ENCODE measurements at regions not wholly inside any gene's neighbourhood (a gene's known extent, or its start where the extent isn't known, plus 50 kb on each side); places are given as distances from the start of the nearest gene placed in this dataset.
"Not testable (repeated sequence)": the region's sequence is repeated elsewhere in the genome, so short reads cannot be mapped to it uniquely, and the experiment has no call there.

- DNase-seq, result no peak
Observed at GRCh38 chr11:98456308-98456680, 564.5 kb upstream of the CNTN5 start.

GRCh38 chr11:98495016-98495415, 525.7 kb upstream of the CNTN5 start:
- DNase-seq, result no peak

DNA sequence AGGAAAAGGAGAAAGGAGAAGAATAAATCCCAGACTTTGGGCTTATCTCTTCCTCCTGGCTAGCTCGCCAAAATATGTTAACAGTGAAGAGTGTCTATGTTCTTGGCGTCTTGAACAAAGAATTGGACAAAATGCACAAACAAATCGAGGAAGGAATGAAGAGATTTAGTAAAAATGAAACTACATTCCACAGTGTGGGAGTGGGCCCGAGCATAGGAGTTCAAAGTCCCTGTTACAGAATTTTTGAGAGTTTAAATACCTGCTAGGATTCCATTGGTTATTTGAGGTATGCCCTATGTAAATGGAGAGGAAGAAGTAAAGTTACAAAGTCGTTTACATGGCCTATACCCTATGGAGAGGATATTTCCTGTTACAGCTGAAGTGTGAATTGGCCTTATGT, 525.1 kb upstream of the CNTN5 start:
- DNase-seq, result no peak

DNA sequence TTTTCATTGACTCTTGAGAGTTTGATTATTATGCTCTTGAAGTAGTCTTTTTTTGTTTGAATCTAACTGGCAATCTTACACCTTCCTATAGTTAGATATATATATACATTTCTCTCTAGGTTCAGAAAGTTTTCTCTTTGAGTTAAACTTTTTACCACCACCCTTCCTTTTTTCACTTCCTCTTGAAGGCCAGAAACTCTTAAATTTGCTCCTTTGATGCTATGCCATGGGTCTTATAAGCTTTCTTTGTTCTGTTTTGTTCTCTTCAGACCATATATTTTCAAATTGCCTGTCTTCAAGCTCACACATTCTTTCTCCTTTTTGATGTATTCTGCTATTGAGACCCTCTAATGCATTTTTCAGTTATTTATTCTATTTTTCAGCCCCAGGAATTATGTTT, 513.5 kb upstream of the CNTN5 start:
- no peak for DNase-seq

DNA sequence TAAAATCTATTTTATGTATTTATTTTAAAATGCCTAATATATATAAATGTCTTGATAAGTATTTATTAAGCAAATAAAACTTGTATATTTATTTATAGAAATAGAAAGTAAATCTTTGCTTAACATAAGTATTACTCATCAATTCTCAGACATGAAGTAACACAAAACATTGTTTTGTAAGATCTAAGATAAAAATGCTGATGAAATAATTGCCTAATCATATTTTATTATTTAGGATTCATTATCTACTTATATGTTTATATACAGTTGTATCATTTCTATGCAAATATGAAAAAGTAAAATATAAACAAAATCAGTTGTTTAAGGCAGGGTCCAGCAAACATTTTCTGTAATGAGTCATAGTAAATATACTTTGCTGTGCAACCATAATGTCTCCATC, 507.8 kb upstream of the CNTN5 start:
- DNase-seq, result no peak

DNA sequence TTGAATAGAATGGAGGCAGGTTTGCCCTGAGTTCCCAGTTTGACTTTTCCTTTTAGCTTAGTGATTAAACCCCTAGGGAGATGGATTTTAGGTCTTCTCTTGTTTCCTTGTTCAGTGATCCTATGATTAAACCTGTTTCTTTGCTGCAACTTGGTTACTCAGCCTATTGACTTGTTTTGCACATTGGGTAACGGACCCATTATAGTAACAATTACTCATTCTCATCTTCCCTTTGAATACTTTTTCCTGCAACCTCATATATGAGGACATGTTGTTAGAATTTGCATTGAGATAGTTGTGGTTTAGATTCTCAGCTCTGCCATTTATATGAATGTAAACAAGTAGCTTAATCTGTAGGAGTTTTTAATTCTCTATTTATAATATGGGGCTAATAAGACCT, 489.2 kb upstream of the CNTN5 start:
- DNase-seq, result no peak

DNA sequence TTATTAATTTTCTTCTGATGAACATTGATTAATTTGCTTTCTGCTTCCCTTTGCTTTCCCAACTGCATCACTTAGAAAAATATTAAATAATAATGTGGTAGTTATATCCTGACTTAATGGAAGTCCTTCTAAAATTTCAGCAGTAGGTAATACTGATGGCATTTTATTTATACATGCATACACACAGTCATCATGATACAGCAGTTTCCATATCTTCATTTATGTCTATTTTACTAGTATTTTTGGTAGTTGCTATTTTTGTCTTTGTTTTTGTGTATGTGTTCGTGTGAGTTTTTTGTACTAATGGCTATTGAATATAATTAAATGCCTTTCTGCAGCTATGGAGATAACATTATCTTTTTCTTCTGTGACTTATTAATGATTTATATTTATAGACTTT, 484.7 kb upstream of the CNTN5 start:
- no peak for DNase-seq

GRCh38 chr11:98538358-98538757, 482.4 kb upstream of the CNTN5 start:
- DNase-seq, result not testable (repeated sequence)

GRCh38 chr11:98545544-98546175, 475.1 kb upstream of the CNTN5 start:
- DNase-seq, result no peak

DNA sequence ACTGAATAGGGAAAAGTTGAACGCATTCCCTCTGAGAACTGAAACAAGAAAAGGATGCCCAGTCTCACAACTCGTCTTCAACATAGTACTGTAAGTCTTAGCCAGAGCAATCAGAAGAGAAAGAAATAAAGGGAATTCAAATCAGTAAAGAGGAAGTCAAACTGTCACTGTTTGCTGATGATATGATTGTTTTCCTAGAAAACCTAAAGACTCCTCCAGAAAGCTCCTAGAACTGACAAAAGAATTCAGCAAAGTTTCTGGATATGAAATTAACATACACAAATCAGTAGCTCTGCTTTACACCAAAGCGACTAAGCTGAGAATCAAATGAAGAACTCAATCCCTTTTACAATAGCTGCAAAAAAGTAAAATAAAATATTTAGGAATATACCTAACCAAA, 471.2 kb upstream of the CNTN5 start:
- no peak for DNase-seq

DNA sequence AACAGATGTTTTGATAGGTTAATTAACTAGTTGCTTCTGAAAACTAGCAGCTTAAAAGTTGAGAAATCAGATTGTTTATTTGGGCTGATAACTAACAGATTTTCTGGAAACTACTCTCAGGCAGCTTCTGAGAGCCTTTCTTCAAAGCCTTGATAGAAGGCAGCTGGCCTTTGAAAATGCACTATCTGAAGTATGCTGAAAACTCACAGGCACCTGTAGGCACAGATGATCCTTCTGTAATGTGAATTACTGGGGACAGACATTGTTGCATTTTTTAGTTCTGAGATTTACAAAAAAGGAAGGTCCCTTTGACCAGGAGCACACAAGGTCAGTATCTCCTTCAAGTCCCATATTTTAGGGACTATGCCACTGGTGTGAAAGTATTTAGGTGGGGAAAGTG, 460.8 kb upstream of the CNTN5 start:
- no peak for DNase-seq

DNA sequence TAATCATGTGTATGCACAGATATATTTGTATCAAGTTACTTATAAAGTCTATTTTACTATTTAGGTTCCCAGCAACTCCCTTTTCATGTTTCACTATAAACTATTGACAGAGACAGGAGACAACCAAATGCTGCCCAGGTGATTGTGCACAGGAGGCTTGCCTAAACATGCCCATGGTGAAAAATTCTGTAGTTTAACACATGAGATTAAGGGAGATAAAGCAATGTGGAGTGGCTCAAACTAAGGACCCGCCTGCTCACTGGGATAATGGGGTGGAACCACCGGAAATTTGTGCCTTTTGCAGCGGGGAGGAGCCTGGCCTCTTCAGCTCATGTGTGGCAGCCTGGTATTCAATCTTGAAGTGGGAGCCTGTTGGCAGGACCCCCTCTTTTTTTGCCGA, 459.5 kb upstream of the CNTN5 start:
- DNase-seq, result no peak

DNA sequence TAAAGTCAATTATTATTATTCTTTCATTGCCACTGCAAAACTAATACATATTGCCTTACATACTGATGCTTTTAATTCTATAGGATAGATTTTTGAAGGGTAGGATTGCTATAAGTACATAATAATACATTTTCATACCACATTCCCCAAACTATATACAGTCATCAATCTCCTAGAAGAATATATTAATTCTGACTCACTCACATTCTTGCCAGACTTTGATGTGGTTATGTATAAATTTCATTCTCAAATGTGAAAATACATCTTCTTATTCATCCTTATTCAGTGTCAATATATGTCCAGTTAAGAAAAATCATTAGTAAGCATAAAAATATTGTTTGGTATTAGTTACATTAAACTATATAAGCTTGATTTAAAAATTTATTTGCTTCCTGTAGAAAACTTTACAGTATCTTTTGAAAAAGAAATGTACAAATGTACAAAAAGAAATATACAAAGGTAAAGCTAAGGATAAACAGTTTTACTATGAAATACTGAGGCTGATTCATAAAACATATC, 458.8 kb upstream of the CNTN5 start:
- DNase-seq, result no peak

DNA sequence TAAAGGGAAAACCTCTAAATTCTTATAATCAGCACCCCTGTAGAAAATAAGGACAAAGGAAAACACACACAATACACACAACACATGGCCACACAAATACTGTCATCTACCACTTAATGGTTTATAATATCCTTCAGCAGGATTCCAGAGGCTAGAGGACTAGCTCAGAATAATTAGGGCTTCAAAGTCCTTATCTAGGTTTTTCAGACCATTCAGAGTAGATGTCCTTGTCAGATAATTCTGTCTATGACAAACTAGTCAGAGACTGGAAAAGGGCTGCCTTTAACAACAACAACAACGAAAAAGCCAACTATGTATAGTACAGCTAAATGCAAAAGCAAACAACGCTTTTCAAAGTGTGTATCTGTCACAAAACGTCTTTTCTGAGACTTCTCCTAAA, 456.5 kb upstream of the CNTN5 start:
- DNase-seq, result no peak

GRCh38 chr11:98564881-98565280, 455.9 kb upstream of the CNTN5 start:
- DNase-seq, result no peak

DNA sequence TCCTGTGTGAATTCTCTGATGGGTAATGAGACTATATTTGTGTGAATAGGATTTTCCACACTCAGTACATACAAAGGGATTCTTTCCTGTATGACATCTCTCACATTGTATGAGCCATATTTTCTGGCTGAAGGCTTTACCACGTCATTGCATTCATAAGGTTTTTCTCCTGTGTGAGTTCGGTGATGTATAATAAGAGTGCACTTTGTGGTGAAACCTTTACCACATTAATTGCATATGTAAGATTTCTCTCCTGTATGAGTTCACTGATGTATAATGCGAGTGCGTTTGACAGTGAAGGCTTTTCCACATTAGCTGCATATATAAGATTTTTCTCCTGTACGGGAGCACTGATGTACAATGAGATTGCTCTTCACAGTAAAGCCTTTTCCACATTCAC, 455.4 kb upstream of the CNTN5 start:
- DNase-seq, result no peak

DNA sequence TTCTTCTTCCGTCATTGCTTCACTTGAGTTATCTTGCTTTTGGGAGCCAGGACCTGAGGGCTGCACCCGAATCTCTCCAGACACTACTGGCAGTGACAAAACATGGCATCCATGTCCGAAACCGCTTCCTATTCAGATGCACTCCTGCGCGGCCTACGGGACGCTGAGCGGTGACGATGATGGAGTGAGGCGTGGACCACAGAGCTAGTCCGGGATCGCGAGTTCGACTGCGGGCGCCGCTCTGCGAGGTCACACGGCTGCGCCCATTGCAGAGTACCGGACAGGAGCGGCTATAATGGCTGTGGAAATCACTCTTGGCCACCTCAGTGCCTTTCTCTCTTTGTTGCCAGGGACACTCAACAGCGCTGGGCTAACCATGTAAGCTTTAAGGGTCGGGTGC, 453.8 kb upstream of the CNTN5 start:
- no peak for DNase-seq

DNA sequence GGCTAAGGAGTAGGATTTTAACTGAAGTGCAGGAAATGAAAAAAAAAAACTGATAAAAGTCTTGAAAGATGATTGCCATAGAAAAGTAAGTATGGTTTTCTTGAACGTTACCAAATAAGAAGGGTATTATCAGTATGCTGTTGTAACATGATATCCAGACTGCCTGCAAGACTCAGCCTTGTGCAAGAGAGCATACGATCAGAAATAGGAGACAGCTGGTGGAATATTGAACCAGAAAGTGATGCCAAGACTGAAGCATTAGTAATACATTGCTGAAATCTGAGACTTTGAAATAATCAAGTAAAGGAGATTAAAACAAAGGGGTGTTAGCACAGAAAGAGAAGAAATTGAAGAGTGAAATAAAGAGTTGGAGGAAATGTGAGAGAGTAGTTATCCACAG, 452.7 kb upstream of the CNTN5 start:
- DNase-seq, result no peak

DNA sequence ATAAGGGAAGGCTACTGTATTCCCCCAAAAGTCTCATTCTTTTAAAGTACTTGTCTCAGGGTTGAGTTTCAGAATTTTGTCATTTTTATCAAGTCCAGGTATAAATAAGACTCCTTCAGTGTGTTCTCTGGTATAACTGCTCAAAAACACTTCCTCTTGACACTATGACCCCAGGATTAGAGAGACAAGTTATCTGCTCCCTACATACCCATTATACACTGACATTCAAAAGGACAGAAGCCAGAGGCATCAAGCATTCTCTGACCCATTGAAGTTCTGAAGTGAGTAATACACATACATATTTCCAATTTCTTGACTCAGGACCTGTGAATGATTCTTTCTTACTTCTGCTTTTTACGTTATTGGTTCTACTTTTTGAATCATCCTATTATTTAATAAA, 447.8 kb upstream of the CNTN5 start:
- no peak for DNase-seq

DNA sequence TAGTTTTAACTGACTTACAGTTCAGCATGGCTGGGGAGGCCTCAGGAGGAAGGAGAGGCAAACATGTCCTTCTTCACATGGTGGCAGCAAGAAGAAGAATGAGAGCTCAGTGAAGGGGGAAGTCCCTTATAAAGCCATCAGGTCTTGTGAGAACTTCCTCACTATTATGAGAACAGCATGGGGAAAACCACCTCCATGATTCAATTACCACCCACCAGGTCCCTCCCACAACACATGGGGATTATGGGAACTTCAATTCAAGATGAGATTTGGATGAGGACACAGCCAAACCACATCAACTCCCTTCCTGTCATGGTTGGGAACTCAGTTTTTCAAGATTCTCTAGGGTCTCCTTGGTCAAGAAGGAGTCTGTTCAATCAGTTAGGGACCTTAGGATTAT, 432.9 kb upstream of the CNTN5 start:
- no peak for DNase-seq

GRCh38 chr11:98589967-98590366, 430.8 kb upstream of the CNTN5 start:
- DNase-seq, result no peak

DNA sequence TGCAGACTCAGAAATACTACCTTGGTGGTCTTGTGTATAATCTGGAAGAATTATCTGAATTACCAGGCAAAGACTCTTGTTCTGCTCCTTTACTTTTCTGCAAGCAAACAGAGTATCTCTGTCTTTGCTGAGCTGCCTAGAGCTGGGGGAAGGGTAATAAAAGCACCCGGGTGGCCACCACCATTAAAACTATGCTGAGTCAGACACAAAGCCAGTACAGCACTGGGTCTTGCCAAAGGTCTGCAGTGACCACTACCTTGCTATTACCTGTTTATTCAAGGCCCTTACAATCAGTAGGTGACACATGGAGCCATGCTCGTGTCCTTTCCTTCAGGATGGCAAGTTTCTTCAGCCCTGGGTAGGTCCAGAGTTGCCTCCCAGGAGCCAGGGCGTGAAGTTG, 420.6 kb upstream of the CNTN5 start:
- DNase-seq, result no peak

- DNase-seq, result no peak
Observed at GRCh38 chr11:98600786-98601773, 419.7 kb upstream of the CNTN5 start.

- no peak for DNase-seq
Observed at GRCh38 chr11:98616098-98616655, 404.6 kb upstream of the CNTN5 start.
